HepG2 (cell line): ENCODE measurements at regions not wholly inside any gene's neighbourhood (a gene's known extent, or its start where the extent isn't known, plus 50 kb on each side); places are given as distances from the start of the nearest gene placed in this dataset.

Experiments used
- ATAC-seq: fragments of 200-7000 bp; cut with Tn5 transposase; 3 replicates; pipeline ENCODE4 v1.9.1; 2020; ENCODE audit warnings: mild to moderate bottlenecking, moderate library complexity
- BruUV-seq: library from RNA; stranded (reverse); fragments of 400-500 nt; replicated peaks from 2 replicates; lab custom pipeline; 2021; lab: Mats Ljungman, UMichigan
- CTCF ChIA-PET: fragments of 300-600 bp; formaldehyde crosslinking; extraction: SDS; loops from one replicate; lab custom pipeline; 2021; ENCODE audit warnings: low total read pairs, inconsistent platforms, low intra/inter-chr PET ratio; lab: Yijun Ruan, JAX
- POLR2A ChIA-PET: fragments of 350-600 bp; sonication (Branson Sonifier 250); formaldehyde crosslinking; loops from one replicate; lab custom pipeline; 2020; ENCODE audit warnings: antibody characterized with exemption, inconsistent platforms; lab: Yijun Ruan, JAX
- DNase-seq: peaks from one replicate; pipeline ENCODE4 v3.0.0-alpha.2; 2015; ENCODE audit warnings: low spot score
- FAIRE-seq: peaks from 3 replicates; lab custom pipeline; 2011; peaks lifted over from hg19 to GRCh38; lab: Jason Lieb, UNC
- H2AFZ ChIP-seq: one replicate; pipeline ENCODE4 v1.6.1; 2011; ENCODE audit warnings: low read length, inconsistent platforms
- H3K27ac ChIP-seq: fragments of 300-600 bp; 3 replicates; pipeline ENCODE4 v1.8.0; 2011; ENCODE audit warnings: mixed run types, mild to moderate bottlenecking, mixed read lengths, low read length, inconsistent platforms; ENCODE audit not compliant: insufficient read depth; ENCODE audit errors: extremely low read length
- H3K27me3 ChIP-seq, 2 experiments: fragments of 200-600 bp in 1 of 2; 2 replicates in 1 of 2; 3 replicates in 1 of 2; pipeline versions ENCODE4 v1.6.0 to v1.8.0; 2011; ENCODE audit warnings: low read length in 2 of 2, mild to moderate bottlenecking in 2 of 2, moderate library complexity in 2 of 2, inconsistent platforms in 1 of 2; ENCODE audit not compliant: insufficient read depth in 2 of 2, control insufficient read depth in 1 of 2
- H3K36me3 ChIP-seq, 2 experiments: fragments of 200-600 bp in 1 of 2; replicated peaks in 1 of 2; 2 replicates in 1 of 2; 3 replicates in 1 of 2; pipeline versions ENCODE4 v1.5.1 to v1.8.0; 2011; ENCODE audit warnings: low read length in 2 of 2, inconsistent platforms in 1 of 2; ENCODE audit not compliant: insufficient read depth in 2 of 2, control insufficient read depth in 1 of 2
- H3K4me1 ChIP-seq: 2 replicates; pipeline ENCODE4 v1.5.1; 2012; ENCODE audit warnings: low read length, inconsistent platforms; ENCODE audit not compliant: insufficient read depth
- H3K4me2 ChIP-seq: 2 replicates; pipeline ENCODE4 v1.6.0; 2011; ENCODE audit warnings: low read depth, low read length, inconsistent platforms
- H3K4me3 ChIP-seq, 3 experiments: fragments of 200-600 bp in 1 of 3; sonication (generic), shearing (Covaris generic) in 1 of 3; replicated peaks in 1 of 3; 2 replicates each; pipeline ENCODE4 v1.5.1; 2011 to 2016; ENCODE audit warnings: low read length in 3 of 3, inconsistent platforms in 2 of 3, low read depth in 2 of 3, mild to moderate bottlenecking in 2 of 3, control low read depth in 1 of 3, mixed read lengths in 1 of 3; ENCODE audit not compliant: insufficient read depth in 1 of 3
- H3K79me2 ChIP-seq: one replicate; pipeline ENCODE4 v1.6.1; 2011; ENCODE audit warnings: low read length, inconsistent platforms; ENCODE audit not compliant: insufficient read depth
- H3K9ac ChIP-seq: 2 replicates; pipeline ENCODE4 v1.6.0; 2011; ENCODE audit warnings: mild to moderate bottlenecking, low read depth, low read length, inconsistent platforms; ENCODE audit not compliant: insufficient read depth
- H3K9me3 ChIP-seq: 2 replicates; pipeline ENCODE4 v1.5.1; 2012; ENCODE audit warnings: mild to moderate bottlenecking, low read length
- H4K20me1 ChIP-seq: 2 replicates; pipeline ENCODE4 v1.6.0; 2011; ENCODE audit warnings: inconsistent platforms, mild to moderate bottlenecking, low read length, moderate library complexity; ENCODE audit not compliant: insufficient read depth
- DNMT3B ChIP-seq: conservative IDR thresholded peaks from 2 replicates; pipeline ENCODE4 v1.6.1; 2016; ENCODE audit warnings: missing biosample characterization, control low read depth
- KDM5B ChIP-seq: sonication (generic); formaldehyde crosslinking; IDR thresholded peaks from 2 replicates; pipeline ENCODE4 v1.4.0; 2020; ENCODE audit warnings: missing genetic modification reagents, mild to moderate bottlenecking, borderline replicate concordance
- MEF2D ChIP-seq: sonication (generic); formaldehyde crosslinking; IDR thresholded peaks from 2 replicates; pipeline ENCODE4 v1.5.1; 2020; ENCODE audit warnings: mild to moderate bottlenecking, missing genetic modification reagents
- NFKB2 ChIP-seq: sonication (generic); formaldehyde crosslinking; IDR thresholded peaks from 2 replicates; pipeline ENCODE4 v1.4.0; 2020; ENCODE audit warnings: missing genetic modification reagents, borderline replicate concordance
- PBX2 ChIP-seq: IDR thresholded peaks from 2 replicates; pipeline ENCODE4 v1.6.1; 2016; ENCODE audit warnings: control low read depth
- ZBTB38 ChIP-seq: sonication (generic); formaldehyde crosslinking; IDR thresholded peaks from 2 replicates; pipeline ENCODE4 v1.5.1; 2020; ENCODE audit warnings: mild to moderate bottlenecking, missing genetic modification reagents
- ZNF556 ChIP-seq: sonication (generic); formaldehyde crosslinking; IDR thresholded peaks from 2 replicates; pipeline ENCODE4 v1.4.0; 2020; ENCODE audit warnings: mild to moderate bottlenecking, missing genetic modification reagents, borderline replicate concordance
- WGBS: methylation state at CpG from one replicate; pipeline ENCODE4 v1.1.6; 2017; ENCODE audit warnings: low lambda C conversion rate; 5-methylcytosine and 5-hydroxymethylcytosine counted together
- in situ Hi-C: cut with HindIII; loops from 2 replicates; pipeline ENCODE4 v1.10.0; 2017; ENCODE audit warnings: low pct_unique_long_range_greater_than_20kb; ENCODE audit not compliant: extremely low pct_ligation_motif_present
- intact Hi-C: fragments of 100-400 bp; cut with micrococcal nuclease; formaldehyde crosslinking; loops from one replicate; pipeline ENCODE4 v1.10.0; 2022; ENCODE audit not compliant: unreplicated experiment

GRCh38 chr15:25177955-25178801 lies 223.4 kb downstream of the SNRPN start:
- Histone ChIP-seq H2AFZ (no peak overlapping the region), H3K79me2 (no peaks in the 10 kb centered on the region), H3K4me2 (no peak overlapping the region), H3K27me3 (no peaks in the 10 kb centered on the region; a peak in 1 of 5 replicates), H3K9me3 (peaks cover 99% of the 10 kb centered on the region), H3K27ac (no peak overlapping the region), H4K20me1 (no peaks in the 10 kb centered on the region), H3K9ac (no peak overlapping the region), H3K4me1 (no peaks in the 10 kb centered on the region), H3K36me3 (no peaks in the 10 kb centered on the region), H3K4me3 (no peak overlapping the region)
- in situ Hi-C loops = no loop called here
- intact Hi-C loops = no loop called here
- DNase-seq (no peak), FAIRE-seq (no peak), ATAC-seq (no peak)
- ChIA-PET POLR2A (no interaction called here), CTCF (no interaction called here)
- 13% methylated on average over 3 of the region's 11 CpGs for whole genome bisulfite sequencing
- BruUV-seq = no TSS peak
- TF ChIP-seq NFKB2 (CRISPR knock-in tag) (no peak), ZNF556 (CRISPR knock-in tag) (no peak), PBX2 (CRISPR knock-in tag) (no peak), KDM5B (CRISPR knock-in tag) (no peak), DNMT3B (no peak), ZBTB38 (CRISPR knock-in tag) (no peak), MEF2D (CRISPR knock-in tag) (no peak)
